HG02852 (cell line): ENCODE measurements at regions not wholly inside any gene's neighbourhood (a gene's known extent, or its start where the extent isn't known, plus 50 kb on each side); places are given as distances from the start of the nearest gene placed in this dataset.
"Not testable (repeated sequence)": the region's sequence is repeated elsewhere in the genome, so short reads cannot be mapped to it uniquely, and the experiment has no call there.

Source experiments
- ATAC-seq: cut with Tn5 transposase; IDR thresholded peaks from one replicate; pipeline ENCODE4 v1.9.1; 2021; ENCODE audit warnings: mild to moderate bottlenecking, moderate library complexity; ENCODE audit not compliant: unreplicated experiment

DNA sequence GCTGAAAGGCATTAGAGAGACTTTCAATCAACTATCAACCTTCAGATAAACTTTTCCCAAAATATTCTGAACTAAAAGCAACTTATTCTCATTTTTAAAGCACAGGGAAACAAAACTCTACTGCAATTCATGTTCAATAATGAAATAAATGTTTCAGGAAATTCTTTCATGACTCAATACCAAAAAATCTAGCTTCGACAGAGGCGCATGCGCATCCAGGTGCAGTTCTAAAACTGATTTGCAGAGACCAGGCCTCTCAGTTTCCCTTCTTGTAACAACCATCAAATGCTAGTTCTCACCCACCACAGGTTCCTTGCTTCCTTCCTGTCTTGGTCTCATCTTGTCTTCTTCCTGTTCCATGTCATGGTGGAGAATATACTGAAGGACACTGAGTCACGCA, 55.3 kb upstream of the NRBF2 start:
- ATAC-seq, result no peak

DNA sequence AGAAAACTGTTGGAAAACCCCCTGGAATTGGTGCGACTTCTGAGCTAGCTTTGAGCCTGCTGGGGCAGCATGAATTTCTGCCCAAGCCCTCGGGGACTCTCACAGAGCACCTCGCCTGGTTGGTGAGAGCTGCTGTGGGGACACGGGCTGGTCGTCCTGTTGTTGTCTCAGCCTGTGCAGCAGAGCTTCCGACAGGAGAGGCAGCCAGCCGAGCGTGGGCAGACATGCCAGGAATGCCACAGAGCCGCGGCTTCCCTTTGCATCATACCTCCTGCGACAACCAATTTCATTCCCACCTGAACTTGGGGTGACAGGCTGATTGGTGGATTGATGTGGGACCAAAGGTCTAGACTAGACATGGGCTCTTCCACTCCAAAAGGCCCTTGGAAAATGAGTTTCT, 60.2 kb upstream of the NRBF2 start:
- ATAC-seq, result no peak

DNA sequence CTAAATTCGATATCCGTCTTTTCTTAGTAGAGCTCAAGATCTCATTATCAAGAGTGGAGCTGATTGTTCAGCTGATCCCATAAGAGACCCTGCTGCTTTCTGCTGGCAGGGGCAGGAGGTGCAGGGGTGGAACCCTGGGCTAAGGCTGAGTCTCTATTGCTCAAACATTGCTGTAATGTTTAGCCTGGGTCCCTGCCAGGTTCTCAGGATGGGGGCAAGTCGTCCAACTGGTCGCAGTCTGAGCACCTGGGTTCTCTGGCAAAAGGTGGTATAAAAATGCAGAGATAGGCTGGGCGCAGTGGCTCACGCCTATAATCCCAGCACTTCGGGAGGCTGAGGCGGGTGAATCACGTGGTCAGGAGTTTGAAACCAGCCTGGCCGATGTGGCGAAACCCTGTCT, 62.0 kb upstream of the NRBF2 start:
- no peak for ATAC-seq

DNA sequence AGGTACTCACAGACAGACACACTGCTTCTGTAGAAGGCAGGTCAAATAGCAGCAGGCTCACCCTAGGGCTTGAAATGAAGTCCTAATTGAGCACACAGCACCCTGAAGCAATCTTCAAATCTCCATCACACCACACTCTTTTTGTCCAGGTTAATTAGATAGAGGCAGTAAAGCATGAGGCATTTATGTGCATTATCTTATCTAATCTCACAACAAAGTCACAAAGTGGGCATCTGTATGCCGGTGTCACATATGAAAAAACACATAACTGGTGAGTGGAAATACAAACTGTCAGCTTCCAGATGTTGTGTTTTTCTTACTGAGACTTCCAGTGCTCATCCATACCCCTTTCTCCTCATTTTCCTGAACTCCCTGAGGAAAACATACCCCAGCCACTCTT, 63.8 kb upstream of the NRBF2 start:
- no peak for ATAC-seq

DNA sequence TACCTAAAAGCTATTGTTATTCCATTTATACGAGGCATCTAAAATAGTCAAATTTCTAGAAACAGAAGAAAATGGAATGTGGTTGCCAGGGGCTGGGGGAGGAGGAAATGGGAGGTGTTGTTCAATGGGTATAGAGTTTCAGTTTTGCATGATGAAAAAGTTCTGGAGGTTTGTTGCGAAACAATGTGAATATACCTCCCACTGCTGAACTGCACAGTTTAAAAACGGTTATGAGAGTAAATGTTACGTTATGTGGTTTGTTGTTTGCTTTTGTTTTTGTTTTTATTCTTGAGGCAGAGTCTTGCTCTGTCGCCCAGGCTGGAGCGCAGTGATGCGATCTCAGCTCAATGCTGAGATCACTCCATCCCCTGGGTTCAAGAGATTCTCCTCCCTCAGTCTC, 64.9 kb upstream of the NRBF2 start:
- no peak for ATAC-seq

DNA sequence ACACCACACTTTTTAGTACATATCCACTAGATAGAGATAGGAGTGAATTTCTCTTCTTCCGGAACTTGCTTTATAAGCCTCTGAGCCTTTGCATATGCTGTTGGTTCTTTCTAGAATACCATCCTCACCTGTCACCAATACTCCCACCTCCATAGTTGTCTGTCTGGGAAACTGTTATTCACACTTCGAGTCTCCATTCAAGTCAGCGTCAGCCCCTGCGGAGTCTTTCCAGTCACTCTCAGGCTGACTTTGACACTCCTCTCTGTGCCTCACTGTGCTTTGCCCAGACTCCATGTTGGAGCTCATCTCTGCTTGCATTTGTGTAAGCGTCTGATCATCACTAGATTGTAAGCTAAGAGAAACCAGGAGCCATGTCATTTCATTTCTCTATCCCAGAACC, 66.5 kb upstream of the NRBF2 start:
- ATAC-seq, result no peak

DNA sequence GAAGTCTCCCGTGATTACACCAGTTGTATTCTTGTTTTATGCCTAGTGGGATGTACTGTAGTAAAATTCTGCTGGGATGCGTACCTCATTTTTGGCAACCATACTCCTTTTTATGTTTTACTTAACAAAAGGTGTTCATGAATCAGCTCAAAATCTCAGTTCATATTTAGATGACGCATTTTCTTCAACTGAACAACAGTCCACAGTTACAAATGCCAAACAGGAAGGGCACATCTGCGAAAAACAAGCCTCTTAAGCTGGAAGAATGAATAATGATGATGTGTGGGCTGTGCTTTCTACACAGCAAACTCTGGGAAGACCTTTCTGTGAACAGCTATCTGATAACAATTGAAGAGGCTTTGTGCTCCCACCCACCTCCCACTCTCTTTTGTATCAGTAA, 68.4 kb upstream of the NRBF2 start:
- no peak for ATAC-seq

DNA sequence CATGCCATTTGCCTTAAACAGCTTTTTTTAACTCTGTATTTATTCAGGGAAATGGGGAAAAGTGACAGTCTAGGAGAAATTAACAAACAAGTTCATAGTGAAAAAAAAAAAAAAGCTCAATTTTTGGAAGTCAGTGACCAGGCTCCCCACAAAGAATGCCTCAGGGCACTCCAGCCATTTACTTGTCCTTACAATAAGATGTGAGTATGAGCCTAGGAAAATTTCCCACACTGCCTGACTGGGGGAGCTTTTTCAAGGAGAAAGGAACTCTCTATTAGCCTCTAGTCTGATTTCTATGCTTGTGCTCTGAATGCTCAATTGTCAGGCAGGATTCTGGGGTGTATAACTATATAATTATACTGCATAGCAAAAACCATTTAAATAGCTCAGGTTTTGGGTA, 74.9 kb upstream of the NRBF2 start:
- no peak for ATAC-seq

DNA sequence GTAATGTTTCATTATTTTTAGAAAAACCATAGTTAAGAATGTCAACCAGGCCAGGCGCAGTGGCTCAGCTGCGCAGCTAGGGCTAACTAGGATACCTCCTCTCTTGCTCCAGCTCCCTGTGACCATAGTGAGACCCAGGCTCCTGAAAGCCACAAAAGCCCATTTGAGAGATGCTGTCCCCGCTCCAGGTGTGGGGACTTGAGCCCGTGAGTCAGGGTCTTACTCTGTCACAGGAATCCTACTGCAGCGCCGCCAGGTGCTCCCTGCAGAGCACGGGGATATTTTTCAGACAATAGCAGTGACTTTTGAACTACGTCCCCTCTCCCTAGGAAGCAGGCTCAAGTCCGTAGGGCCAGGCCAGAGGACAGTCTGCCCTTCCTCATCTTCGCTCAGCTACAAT, 75.6 kb upstream of the NRBF2 start:
- no peak for ATAC-seq

DNA sequence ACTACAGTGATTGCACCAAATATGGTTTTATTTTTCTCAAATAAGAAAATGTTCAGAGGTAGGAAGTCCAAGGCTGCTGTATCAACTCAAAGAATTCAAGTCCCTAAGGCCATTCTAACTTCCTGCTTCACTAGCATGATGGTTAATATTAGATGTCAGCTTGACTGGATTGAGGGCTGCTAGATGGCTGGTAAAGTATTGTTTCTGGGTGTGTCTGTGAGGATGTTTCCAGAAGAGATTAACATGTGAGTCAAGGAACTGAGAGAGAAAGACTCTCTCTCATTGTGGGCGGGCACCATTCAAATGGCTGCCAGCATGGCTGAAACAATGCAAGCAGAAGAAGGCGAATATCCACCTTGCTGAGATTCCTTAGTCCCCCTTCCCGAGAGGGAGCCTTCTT, 77.4 kb upstream of the NRBF2 start:
- ATAC-seq, result no peak

DNA sequence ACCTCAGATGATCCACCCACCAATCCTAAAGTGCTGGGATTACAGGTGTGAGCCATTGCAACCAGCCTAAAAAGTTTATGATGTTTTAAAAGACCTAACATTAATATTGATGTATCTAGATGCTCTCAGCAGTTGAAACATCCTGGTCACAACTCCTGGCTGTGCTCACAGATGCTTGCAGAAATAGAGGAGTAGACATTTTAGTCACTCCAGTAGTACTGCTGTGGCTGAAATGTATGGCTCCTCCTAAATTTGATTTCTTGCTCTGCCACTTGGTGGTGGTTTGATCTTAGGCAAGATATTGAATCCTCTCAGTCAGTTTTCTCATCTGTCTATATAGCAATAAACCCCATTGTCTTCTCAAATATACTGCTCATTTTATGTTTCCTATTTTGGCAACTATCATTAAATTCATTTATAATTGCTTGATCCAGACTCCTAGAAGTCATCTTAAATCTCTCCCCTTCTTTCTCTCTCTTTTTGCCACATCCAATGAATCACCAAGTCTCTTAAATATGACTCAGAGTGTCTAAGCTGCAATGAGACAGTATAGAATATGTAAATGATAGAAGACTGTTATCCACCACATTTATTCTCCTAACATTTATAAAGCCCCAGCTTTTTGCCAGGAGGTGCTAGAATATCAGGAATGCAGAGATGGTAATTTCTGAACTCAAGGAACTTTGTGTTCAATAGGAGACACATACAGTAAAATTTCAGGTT, 78.1 kb upstream of the NRBF2 start:
- ATAC-seq, result no peak

DNA sequence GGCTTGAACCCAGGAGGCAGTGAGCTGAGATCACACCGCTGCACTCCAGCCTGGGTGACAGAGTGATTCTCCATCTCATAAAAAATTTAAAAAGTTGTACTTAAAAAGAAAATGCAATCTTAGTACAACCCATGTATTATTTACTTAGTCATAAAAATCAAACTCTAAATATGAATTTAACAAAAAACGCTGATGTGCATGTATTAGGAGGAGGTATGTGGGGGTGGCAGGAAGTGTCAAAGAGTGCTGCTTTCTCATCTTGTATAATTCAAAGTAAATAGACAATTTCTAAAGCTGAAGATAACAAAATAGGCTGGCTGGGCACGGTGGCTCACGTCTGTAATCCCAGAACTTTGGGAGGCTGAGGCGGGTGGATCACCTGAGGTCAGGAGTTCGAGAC, 81.0 kb upstream of the NRBF2 start:
- ATAC-seq, result no peak

DNA sequence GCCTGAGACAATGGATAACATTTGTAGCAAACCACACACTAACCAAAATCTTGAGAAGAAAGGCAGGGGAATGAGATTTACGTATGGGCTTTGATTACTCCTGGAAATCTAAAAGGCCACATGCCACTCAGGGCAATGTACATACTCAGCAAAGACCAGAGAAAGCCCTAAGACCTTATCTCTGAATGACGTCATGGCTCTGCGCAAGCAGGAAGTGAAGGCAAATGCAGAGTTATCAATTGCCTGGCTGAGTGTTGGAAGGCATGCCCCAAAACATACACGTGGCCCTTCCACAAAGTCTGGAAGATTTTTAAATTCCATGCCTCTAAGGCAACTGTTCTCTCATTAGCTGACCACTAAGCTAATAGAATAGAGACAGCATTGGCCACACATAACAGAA, 90.9 kb upstream of the NRBF2 start:
- no peak for ATAC-seq

DNA sequence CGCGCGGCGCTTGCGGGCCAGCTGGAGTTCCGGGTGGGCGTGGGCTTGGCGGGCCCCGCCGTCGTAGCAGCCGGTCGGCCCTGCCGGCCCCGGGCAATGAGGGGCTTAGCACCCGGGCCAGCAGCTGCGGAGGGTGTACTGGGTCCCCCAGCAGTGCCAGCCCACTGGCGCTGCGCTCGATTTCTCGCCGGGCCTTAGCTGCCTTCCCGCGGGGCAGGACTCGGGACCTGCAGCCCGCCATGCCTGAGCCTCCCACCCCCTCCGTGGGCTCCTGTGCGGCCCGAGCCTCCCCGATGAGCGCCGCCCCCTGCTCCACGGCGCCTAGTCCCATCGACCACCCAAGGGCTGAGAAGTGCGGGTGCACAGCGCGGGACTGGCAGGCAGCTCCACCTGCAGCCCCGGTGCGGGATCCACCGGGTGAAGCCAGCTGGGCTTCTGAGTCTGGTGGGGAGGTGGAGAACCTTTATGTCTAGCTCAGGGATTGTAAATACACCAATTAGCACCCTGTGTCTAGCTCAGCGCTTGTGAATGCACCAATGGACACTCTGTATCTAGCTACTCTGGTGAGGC, 99.4 kb upstream of the NRBF2 start:
- not testable (repeated sequence) for ATAC-seq

DNA sequence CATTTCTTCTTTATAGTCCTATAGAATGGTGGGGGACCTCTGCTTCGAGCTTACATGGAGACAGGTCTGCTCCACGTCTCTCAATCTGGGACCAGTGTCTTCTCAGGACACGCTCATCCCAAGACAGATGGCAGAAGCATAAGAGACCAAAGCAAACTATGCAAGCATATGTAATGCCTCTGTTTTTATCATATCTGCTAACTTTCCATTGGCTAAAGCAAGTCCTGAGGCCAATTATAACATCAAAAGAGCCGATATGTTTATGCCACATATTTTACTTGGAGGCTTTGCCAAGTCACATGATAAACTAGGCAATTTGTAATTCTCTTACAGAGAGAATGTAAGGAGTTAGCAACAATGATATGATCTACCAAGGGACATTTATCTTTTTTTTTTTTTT, 102.6 kb upstream of the NRBF2 start:
- no peak for ATAC-seq

DNA sequence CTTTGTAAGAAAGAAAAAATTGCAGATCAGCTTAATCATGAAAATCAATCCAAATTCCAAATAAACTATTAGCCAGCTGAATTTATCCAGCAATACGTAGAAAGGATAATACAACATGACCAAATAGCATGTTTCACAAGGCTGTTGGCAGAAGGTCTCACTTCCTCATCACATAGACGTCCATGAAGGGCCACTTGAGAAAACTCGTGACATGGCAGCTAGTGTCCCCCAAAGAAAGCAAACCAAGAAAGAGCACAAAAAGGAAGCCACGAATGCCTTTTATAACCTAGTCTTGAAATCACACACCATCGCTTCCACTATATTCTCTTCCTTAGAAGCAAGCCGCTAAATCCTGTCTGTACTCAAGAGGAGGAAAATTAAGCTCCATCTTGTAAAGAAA, 105.6 kb upstream of the NRBF2 start:
- no peak for ATAC-seq

DNA sequence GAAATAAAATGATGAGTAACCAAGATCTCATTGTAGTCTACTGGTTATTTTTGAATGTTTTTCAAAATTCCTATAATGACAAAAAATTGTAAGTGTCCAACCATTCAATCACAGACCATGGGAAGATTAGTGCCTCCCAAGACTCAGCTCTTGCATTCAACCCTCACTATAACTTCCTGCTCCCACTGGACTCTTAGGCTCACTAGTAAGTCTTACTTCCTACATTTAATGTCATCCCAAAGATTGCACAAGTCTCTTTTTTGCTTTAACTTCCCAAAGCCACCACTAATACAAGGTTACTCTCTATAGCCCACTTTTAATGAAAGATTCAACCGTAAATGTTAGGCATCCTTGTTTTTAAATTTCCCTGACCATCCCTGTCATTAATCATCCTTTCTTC, 111.9 kb upstream of the NRBF2 start:
- no peak for ATAC-seq

DNA sequence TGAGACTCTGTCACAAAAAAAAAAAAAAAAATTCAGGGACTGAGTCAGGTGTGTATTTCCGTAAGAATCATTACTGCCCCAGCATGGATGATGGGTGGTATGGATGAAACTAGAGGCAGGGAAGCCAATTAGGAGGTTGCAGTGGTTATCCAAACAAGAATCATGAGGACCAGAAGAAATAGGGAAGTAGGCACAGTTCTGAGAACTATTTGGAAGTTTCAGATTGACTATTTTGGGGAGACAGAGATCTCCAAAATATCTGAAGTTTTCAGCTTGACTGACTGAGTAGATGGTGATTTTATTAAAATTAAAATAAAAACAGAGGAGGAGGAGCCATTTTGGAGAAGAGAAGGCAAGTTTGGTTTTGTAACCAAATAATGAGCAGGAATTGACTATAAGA, 119.4 kb upstream of the NRBF2 start:
- ATAC-seq, result no peak

DNA sequence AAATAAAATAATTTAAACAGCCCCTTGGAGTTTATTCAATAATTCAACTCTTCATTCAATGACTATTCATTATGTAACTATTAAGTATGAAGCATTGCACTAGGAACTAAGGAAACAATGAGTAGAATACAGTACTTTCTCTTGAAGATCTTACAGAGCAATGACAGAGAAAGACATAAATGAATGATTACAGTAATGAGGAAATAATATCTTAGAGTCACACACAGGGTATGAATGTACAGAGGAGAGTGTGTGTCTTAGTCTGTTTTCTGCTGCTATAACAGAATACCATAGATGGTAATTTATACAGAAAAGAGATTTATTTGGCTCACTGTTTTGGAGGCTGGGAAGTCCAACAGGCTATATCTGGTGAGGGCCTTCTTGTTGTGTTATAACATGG, 120.5 kb upstream of the NRBF2 start:
- no peak for ATAC-seq

DNA sequence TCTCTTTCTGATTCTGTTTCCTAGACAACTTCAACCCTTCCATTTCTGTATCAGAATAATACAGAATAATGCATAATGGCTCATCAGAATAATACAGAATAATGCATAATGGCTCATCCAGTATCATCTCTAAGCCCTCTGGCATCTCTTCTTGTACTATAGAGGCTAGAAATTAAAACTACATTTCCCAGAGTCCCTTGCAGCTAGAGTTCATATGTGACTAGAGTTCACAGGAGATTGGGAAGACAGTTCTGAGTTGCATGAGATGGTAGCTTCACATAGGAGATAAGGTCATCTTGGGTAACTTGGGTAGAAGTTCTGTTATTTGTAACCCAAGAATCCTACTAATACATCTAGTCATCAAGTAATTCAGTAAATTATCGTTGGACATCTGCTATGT, 122.9 kb upstream of the NRBF2 start:
- no peak for ATAC-seq

DNA sequence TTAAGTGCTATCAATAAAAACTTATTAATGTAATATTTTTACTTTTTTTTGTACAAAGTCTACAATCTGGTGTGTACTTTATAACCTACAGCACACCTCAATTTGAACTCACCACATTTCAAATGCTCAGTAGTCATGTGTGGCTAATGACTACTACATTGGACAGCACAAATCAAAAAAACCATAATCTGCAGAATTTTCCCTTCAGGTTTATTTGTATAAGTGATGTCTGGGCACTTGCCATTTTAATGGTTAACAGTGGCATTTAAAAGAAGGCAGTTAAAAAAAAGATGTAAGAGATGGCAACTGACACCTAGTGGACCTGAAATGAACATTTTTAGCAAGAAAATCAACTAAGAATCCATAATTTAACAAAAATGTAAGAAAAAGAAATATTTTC, 124.6 kb upstream of the NRBF2 start:
- ATAC-seq, result no peak

DNA sequence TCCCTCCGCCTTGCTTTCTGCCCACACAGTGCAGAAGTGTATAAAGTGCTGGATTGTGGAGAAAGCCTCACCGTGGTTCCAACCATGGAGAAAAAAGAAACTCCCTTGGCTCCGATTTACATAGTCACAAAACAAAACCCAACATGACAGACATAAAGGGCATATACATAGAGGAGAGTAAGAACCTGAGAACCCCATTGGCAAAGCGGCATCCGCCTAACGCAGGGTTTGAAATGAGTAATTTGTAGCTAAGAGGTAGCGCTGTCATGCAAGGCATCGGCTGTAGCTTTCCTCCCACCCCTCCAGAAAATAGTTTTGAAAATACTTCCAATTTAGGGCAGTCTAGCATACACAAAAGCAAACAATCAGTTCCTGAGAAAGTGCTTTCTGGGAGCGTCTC, 126.0 kb upstream of the NRBF2 start:
- ATAC-seq, result no peak

DNA sequence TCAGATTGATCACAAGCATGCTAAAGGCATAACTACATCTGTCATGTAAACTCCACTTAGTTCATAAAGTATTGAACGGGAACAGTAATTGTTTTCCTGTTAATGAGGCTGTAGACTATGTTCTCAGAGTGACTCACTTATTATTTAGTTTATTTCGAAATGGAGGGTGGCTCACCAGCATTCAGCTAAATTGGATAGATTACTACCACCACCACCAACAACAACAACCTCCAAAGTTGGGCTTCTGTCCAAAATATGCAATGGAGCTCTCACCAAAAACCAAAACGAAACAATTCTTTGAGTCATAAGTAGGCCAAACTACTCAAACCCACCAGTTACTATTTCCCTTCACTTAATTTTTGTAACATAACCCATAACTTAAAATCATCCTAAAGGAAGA, 127.9 kb upstream of the NRBF2 start:
- no peak for ATAC-seq
